GM21360 (cell line): ENCODE measurements at regions not wholly inside any gene's neighbourhood (a gene's known extent, or its start where the extent isn't known, plus 50 kb on each side); places are given as distances from the start of the nearest gene placed in this dataset.
"Not testable (repeated sequence)": the region's sequence is repeated elsewhere in the genome, so short reads cannot be mapped to it uniquely, and the experiment has no call there.

Experiments
- ATAC-seq: cut with Tn5 transposase; IDR thresholded peaks from one replicate; pipeline ENCODE4 v1.9.1; 2021; ENCODE audit warnings: mild to moderate bottlenecking, moderate library complexity; ENCODE audit not compliant: unreplicated experiment

GRCh38 chr21:19489930-19490329, 1086.3 kb upstream of the TMPRSS15 start:
- no peak for ATAC-seq

- ATAC-seq = no peak
Measured at GRCh38 chr21:19490481-19490880, 1086.9 kb upstream of the TMPRSS15 start.

- ATAC-seq = not testable (repeated sequence)
Measured at GRCh38 chr21:19493437-19494241, 1090.1 kb upstream of the TMPRSS15 start.

GRCh38 chr21:19501115-19501514, 1097.5 kb upstream of the TMPRSS15 start:
- no peak for ATAC-seq

GRCh38 chr21:19507682-19508260, 1104.2 kb upstream of the TMPRSS15 start:
- no peak for ATAC-seq

- ATAC-seq = no peak
Measured at GRCh38 chr21:19508442-19508841, 1104.9 kb upstream of the TMPRSS15 start.

GRCh38 chr21:19508844-19509243, 1105.3 kb upstream of the TMPRSS15 start:
- no peak for ATAC-seq

- no peak for ATAC-seq
Measured at GRCh38 chr21:19510057-19510456, 1106.5 kb upstream of the TMPRSS15 start.

GRCh38 chr21:19510653-19511052, 1107.1 kb upstream of the TMPRSS15 start:
- no peak for ATAC-seq

GRCh38 chr21:19522381-19522780, 1118.8 kb upstream of the TMPRSS15 start:
- ATAC-seq = no peak

GRCh38 chr21:19523061-19523460, 1119.5 kb upstream of the TMPRSS15 start:
- no peak for ATAC-seq

- no peak for ATAC-seq
Measured at GRCh38 chr21:19523746-19524145, 1120.2 kb upstream of the TMPRSS15 start.

GRCh38 chr21:19529031-19529430, 1125.4 kb upstream of the TMPRSS15 start:
- ATAC-seq = no peak

GRCh38 chr21:19535356-19535755, 1131.8 kb upstream of the TMPRSS15 start:
- ATAC-seq = no peak

GRCh38 chr21:19537116-19537515, 1133.5 kb upstream of the TMPRSS15 start:
- no peak for ATAC-seq

GRCh38 chr21:19540287-19540686, 1136.7 kb upstream of the TMPRSS15 start:
- ATAC-seq = no peak

GRCh38 chr21:19541602-19542001, 1138.0 kb upstream of the TMPRSS15 start:
- ATAC-seq = no peak

- not testable (repeated sequence) for ATAC-seq
Measured at GRCh38 chr21:19544493-19544892, 1140.9 kb upstream of the TMPRSS15 start.

GRCh38 chr21:19547951-19548840, 1144.6 kb upstream of the TMPRSS15 start:
- ATAC-seq = no peak

- no peak for ATAC-seq
Measured at GRCh38 chr21:19553919-19554615, 1150.5 kb upstream of the TMPRSS15 start.

GRCh38 chr21:19557046-19557445, 1153.5 kb upstream of the TMPRSS15 start:
- ATAC-seq = no peak
